ENCODE measurements at regions not wholly inside any gene's neighbourhood (a gene's known extent, or its start where the extent isn't known, plus 50 kb on each side); places are given as distances from the start of the nearest gene placed in this dataset.
"Not testable (repeated sequence)": the region's sequence is repeated elsewhere in the genome, so short reads cannot be mapped to it uniquely, and the experiment has no call there.

- no peak for ATAC-seq
- DNase-seq, result no peak
Measured at GRCh38 chr2:192443831-192444230, 249.1 kb upstream of the TMEFF2 start.

- DNase-seq, result no peak
- no peak for ATAC-seq
Measured at GRCh38 chr2:192438239-192438638, 243.5 kb upstream of the TMEFF2 start.

- ATAC-seq, result no peak
Measured at GRCh38 chr2:192437653-192438052, 242.9 kb upstream of the TMEFF2 start.

GRCh38 chr2:192424243-192424642 lies 229.5 kb upstream of the TMEFF2 start:
- DNase-seq (no peak), ATAC-seq (no peak)

More at GRCh38 chr2:192437653-192438052, 242.9 kb upstream of the TMEFF2 start:
- no peak for DNase-seq

GRCh38 chr2:192419786-192420185 lies 225.1 kb upstream of the TMEFF2 start:
- no peak for DNase-seq
- no peak for ATAC-seq

GRCh38 chr2:192416060-192416459 lies 221.3 kb upstream of the TMEFF2 start:
- DNase-seq, result no peak
- no peak for ATAC-seq

DNA sequence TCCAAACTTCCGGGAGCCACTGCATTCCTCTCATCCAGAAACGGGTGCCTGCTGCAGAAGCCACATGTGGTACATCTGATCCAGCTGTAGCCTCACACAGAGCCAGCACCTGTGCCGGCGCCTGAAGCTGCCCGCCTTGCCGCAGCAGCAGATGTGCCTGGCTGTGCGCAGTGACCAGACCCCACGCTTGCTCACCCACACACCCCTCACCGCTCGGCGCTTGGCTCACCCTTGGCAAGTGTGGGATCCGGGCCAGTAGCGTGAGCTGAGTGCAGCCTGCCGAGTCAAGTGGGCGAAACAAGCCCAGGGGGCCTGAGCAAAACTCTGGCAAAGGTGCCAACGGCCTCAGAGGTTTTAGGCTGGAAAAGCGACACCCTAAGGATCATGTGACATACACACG lies 220.1 kb upstream of the TMEFF2 start:
- DNase-seq, result no peak
- no peak for ATAC-seq

DNA sequence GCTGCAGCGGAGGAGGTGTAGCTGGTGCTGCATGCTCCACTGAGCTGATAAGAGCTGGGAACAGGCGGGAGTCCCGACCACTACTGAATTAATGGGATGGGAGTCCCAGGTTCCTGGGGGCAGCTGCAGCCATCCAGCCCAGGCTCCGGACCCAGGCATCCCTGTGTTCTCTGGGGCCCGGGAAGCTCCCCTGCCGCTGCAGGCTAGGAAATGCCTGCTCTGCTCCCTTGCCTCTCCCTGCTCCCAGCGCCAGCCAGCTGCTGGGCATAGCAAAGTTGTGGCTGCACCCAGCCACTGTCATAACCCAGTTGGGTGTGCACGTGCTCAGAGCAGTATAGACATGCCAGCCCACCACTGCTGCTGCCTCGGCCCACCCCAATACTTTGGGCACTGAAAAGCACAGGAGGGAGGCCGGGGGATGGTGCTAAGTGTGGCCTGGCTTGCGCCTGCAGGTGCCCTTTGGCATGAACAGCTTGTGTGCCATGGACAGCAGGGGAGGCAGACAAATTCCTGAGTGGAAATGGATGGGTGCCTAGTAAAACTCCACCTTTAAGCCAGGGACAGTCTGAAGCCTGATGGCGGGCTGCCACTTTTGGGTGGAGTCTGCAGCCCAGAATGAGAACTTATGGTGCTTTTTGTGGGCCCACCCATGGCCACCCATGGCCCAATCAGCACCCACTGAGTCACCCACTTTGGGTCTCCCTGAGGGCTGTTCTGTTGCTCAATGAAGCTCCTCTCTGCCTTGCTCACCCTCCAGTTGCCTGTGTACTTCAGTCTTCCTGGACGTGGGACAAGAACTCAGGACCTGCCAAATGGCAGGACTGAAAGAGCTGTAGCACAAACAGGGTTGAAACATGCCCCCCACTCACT lies 219.3 kb upstream of the TMEFF2 start:
- DNase-seq, result no peak
- no peak for ATAC-seq

GRCh38 chr2:192412866-192413265 lies 218.1 kb upstream of the TMEFF2 start:
- not testable (repeated sequence) for DNase-seq, ATAC-seq

DNA sequence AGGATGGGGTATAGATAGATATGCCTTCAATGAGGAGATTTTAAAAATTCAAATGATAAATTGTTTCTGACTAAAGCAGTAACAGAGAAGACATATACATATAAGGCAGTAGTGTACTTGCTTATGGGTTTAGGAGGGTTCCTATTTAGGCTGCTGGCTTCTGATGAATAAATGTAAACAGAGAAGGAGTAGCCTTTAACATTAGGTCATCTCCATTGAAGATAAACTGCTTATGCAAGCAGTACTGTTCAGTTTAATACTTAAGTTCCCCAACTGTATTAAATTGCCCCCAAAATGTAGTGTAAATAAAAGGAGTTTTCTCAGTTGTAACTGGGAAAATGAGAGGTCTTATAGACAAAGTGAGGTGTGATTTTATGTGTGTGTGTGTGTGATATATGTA lies 217.7 kb upstream of the TMEFF2 start:
- ATAC-seq (no peak), DNase-seq (no peak)

GRCh38 chr2:192411755-192412154 lies 217.0 kb upstream of the TMEFF2 start:
- no peak for ATAC-seq
- DNase-seq, result no peak

- no peak for ATAC-seq
- no peak for DNase-seq
Measured at GRCh38 chr2:192410319-192410718, 215.6 kb upstream of the TMEFF2 start.

- ATAC-seq, result no peak
Measured at GRCh38 chr2:192407692-192408091, 213.0 kb upstream of the TMEFF2 start.

DNA sequence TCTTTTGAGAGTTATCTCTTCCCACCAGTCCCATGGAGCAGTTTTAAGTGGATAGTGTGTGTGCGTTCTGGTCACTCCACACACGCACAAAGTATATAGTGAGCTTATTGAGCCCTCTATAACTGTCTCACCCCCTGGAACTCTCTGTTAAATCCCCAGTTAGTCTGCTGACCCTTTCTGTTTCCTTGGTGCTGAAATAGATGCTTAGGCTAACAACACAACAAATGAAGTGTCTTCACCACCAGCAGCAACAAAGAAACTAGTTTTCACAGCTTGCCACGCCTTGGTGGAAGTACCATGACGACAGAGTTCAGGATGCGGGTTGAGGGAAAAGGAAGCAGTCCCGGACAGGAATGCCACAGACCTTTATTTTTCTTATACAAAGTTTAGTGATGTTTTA lies 203.5 kb upstream of the TMEFF2 start:
- ATAC-seq (no peak), DNase-seq (no peak)

More at GRCh38 chr2:192407692-192408091, 213.0 kb upstream of the TMEFF2 start:
- no peak for DNase-seq

DNA sequence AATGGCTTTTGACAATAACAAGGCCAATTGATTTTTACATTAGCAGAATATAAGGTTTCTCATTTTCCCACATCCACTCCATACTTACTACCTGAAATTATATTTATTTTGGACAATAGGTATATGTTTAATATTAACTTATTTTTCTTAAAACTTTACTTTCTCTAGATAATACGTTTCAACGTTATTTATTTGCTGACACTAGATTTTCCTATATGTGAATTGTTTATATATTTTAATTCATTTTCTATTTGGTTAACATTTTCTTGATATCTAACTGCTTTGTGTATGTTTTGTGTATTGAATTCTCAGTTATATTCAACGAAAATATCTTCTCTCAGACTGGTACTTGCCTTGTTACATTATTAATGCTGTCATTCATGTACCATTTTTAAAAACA lies 199.9 kb upstream of the TMEFF2 start:
- ATAC-seq (no peak), DNase-seq (no peak)

DNA sequence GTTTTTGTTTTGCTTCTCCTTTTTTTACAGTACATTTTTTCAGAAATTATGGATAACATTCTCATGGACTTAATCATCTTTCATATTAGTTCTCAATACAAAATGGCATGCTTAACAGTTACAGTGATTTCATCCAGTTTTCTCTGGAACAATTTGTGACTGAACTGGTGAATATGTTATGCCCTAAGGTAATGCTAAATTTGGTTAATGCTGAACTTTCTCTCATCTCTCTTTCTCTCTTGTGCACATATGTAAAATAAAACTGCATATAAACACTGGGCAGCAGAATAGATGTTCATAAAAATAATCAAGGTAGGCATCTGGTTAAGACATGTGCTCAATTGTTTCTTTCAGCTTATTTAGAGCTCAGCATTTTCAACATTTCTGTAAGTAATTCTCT lies 196.3 kb upstream of the TMEFF2 start:
- DNase-seq (no peak), ATAC-seq (no peak)

DNA sequence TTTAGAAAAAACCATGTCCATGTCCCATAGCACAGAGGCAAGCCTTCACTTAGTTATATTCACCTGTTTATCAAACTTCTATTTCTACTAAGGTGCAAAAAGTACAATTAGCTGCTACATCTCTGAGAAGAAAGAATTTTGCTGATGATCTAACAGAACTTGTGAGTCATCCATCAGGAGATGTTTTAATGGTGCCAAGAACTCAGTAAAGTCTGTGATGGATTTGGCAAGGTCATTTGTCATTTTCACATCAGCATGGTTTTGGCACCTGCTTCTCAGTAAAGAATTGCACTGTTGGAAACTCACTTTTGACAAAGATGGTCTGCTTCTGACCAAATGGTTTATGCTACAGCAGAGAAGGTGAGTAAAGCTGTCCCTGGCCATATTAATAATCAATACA lies 195.7 kb upstream of the TMEFF2 start:
- ATAC-seq, result no peak
- DNase-seq, result no peak

GRCh38 chr2:192384191-192384590 lies 189.5 kb upstream of the TMEFF2 start:
- not testable (repeated sequence) for DNase-seq, ATAC-seq

DNA sequence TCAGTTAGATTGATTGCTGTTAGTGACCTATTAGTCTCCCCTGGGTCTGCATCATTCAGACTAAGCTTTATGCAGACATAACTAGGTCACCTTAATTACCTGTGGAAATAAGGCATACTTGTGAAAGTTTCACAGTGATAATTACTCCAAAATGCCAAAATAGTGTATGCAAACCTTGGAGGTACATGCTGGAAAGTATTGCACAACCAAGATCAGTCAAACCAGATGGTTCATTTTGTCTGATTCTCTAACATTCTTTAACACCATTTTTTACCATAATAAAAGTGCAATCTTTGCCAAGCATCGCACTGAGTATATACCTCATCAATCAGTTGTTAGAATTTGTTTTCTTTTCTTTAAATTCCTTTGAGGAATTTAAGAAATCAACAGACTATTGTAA lies 186.3 kb upstream of the TMEFF2 start:
- DNase-seq, result no peak
- ATAC-seq, result no peak

GRCh38 chr2:192379736-192380135 lies 185.0 kb upstream of the TMEFF2 start:
- no peak for ATAC-seq
- no peak for DNase-seq

- DNase-seq, result no peak
- no peak for ATAC-seq
Measured at GRCh38 chr2:192377173-192377572, 182.4 kb upstream of the TMEFF2 start.

DNA sequence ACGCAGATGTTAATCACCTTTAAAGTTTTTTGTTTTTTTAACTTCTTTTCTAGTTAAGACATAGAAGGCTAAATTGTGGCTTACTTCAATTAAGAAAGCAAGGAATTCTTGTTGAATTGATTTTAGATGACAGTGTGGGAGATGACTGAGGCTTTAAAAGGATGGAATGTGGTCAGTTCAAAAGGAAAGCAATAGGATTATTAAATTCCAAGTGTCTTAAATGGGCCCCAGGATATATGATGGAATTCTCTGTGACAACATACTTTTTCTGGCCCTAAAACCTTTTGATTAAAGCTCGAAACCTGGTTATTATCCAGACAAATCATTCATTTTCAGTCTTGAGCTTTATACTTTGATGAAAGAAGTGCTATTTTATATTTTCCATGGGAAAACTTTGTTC lies 179.0 kb upstream of the TMEFF2 start:
- ATAC-seq, result no peak
- DNase-seq, result no peak

GRCh38 chr2:192373221-192373620 lies 178.5 kb upstream of the TMEFF2 start:
- no peak for ATAC-seq
- no peak for DNase-seq

GRCh38 chr2:192369969-192370368 lies 175.2 kb upstream of the TMEFF2 start:
- ATAC-seq, result no peak
- no peak for DNase-seq

Measured in stimulated activated naive CD8-positive, alpha-beta T cell treated with anti-CD3 and anti-CD28 coated beads, Interleukin-15, Interleukin-2, amounts not matched to agents 100 U/mL and 50 U/mL, for 24 hours (primary cell).